ENCODE measurements at regions not wholly inside any gene's neighbourhood (a gene's known extent, or its start where the extent isn't known, plus 50 kb on each side); places are given as distances from the start of the nearest gene placed in this dataset.
"Not testable (repeated sequence)": the region's sequence is repeated elsewhere in the genome, so short reads cannot be mapped to it uniquely, and the experiment has no call there.

DNA sequence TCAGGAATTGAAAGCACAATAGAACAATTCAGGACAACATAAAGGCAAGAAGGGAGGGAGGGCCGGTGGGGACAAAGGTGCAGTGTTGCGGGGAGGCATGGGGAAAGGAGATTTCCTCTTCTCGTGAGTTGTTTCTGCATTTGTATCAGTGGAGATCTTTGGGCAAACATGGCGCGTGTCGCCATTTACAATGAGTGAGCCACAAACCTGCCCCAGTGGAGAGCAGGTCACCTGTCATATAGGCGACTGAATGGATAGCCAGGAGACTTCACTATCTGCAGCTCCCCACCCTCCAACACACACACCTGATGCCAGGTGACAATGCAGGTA lies 87.7 kb upstream of the SLC45A1 start:
- DNase-seq (ENCODE audit: low read depth in 2 of 3, low spot score in 2 of 3): no peak

DNA sequence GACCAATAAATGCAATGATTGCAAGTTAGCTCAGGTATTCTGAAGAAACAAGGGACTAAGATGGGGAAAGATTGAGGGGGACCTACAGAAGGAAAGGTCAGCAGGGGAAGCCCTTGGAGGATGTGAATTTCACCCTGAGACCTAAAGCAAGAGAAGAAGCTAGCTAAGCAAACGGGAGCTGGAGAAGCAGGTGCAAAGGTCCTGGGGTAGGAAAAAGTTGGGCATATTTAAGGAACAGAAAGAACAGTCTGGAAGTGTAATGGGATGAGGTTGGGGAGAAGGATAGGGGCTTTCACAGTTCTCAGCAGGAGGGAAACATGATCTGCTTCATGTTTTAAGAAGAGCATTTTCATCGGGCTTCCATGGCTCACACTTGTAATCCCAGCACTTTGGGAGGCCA lies 89.7 kb upstream of the SLC45A1 start:
- no peak for DNase-seq (ENCODE audit: low read depth in 2 of 3, low spot score in 2 of 3)

DNA sequence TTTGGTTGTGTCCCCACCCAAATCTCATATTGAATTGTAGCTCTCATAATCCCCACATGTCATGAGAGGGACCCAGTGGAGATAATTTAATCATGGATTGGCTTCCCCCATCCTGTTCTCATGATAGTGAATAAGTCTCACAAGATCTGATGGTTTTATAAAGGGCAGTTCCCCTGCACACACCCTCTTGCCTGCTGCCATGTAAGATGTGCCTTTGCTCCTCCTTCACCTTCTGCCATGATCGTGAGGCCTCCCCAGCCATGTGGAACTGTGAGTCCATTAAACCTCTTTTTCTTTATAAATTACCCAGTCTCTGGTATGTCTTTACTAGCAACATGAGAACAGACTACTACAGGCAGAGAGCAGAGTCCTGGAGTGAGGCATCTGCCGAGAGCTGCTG lies 90.2 kb upstream of the SLC45A1 start:
- not testable (repeated sequence) for DNase-seq (ENCODE audit: low read depth in 2 of 3, low spot score in 2 of 3)

DNA sequence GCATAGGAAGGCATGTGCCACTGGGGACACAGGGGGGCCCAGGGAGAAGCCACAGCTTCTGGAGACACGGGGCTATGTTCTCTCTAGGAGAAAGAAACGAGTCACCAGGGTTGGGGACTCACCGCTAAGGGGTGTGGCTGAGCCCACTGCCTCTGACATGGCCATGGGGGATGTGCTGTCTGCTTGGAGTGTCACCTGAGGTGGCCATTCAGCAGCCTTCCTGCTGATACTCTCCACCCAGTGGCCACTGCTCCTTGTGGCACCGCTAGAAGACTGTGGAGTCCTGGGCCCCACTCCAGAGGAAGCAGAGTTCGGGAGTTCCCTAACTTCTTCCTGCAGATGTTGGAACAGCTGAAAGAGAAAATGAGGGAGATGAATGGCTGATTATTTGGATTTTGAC lies 91.2 kb upstream of the SLC45A1 start:
- peak in 1 of 3 donors; percentile 18 for DNase-seq (ENCODE audit: low read depth in 2 of 3, low spot score in 2 of 3)

DNA sequence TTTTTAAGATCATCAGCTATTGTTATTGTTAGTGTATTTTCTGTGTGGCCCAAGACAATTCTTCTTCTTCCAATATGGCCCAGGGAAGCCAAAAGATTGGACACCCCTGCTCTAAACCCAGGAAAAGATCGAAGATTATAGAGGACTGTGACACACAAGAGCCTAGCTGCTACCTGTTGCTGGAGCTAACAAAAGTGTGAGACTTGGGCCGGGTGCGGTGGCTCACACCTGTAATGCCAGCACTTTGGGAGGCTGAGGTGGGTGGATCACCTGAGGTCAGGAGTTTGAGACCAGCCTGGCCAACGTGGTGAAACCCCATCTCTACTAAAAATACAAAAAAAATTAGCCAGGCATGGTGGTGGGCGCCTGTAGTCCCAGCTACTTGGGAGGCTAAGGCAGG lies 91.9 kb upstream of the SLC45A1 start:
- not testable (repeated sequence) for DNase-seq (ENCODE audit: low read depth in 2 of 3, low spot score in 2 of 3)

DNA sequence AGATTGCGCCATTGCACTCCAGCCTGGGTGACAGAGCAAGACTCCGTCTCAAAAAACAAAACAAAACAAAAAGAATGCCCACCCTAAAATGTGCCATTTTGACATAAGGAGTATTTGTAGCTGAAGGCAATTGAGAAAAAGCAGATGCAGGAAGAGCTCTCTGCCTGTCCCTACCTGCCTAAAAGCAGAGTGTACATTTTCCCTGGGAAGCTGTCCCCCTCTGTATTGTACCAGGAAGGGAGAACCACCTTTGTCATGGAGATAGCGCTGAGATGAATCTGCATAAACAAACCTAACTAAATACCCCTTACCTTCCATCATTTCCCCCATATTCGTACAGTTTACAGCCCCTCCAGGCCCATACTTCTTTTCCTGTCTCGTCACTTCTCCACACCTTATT lies 94.4 kb upstream of the SLC45A1 start:
- DNase-seq (ENCODE audit: low read depth in 2 of 3, low spot score in 2 of 3): no peak

DNA sequence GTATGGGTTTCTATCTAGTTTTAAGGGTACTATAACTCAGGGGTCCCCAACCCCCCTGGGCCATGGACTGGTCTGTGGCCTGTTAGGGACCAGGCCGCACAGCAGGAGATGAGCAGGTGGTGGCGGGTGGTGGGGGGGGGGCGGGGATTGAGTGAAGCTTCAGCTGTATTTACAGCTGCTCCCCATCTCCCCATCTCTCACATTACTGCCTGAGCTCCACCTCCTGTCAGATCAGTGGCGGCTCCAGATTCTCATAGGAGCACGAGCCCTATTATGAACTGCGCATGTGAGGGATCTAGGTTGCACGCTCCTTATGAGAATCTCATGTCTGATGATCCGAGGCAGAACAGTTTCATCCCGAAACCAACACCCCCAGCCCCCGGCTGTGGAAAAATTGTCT lies 95.1 kb upstream of the SLC45A1 start:
- no peak for DNase-seq (ENCODE audit: low read depth in 2 of 3, low spot score in 2 of 3)

DNA sequence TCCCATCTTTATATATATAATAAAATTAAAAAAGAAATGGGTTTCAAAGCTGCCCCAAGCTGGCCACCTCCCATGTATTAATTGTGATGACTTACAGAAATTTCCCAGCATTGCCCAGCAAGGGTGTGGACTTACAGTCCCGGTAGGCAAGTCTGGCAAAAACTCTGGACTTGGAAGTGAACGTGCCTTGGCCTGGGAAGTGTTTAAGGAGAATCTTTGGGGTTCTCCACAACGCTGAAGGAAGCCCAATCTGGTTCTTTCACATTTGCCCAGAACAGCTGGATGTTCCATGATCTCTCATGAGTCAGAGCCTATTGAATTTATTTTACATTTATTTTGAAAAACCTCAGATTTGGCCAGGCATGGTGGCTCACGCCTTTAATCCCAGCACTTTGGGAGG lies 98.4 kb upstream of the SLC45A1 start:
- no peak for DNase-seq (ENCODE audit: low read depth in 2 of 3, low spot score in 2 of 3)

DNA sequence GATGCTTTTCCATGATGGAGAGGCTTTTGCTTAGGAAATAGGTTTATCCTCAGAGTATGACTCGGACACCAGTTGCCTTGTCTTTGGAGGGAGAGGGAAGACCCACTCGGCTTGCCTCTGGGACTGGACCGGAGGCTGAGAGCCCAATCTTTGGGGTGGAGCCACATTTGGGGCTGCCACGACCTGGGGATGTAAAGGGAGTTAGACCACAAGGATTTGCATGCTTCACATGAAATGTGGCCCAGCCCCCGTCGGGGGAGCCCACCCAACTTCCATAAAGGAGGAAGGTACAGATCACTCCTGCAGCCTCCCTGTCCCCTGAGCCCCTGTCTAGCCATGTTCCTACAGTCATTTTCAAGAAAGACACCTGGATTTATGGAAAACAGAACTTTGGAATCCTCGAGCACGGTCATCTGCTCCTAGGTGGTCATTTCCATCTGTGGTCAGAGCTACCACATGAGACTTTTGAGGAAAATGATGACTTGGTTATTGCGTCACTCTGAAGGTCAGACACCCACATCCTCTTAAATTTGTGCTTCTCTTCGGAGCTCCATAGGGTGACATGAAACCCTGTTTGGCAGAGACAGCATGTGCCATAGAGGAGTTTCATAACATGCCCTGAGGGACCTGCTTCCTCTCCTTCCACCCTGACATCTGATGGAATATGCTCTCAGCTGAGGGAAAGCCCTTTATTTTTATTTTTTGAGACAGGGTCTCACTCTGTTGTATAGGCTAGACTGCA lies 99.4 kb upstream of the SLC45A1 start:
- no peak for DNase-seq (ENCODE audit: low read depth in 2 of 3, low spot score in 2 of 3)

DNA sequence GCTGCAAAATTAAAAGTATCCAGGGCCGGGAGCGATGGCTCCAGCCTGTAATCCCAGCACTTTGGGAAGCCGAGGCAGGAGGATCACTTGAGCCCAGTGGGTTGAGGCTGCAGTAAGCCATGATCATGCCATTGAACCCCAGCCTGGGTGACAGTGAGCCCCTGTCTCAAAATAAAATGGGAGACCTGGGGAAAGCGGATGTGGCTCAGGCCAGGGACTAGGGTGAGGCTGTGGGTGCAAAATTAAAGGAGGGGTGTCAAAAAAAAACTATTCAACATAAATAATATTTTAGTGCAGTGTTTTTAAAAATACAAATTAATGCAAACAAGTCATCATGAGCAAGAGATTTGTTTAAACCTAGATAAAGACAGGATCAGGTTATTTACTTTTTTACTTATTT lies 100.1 kb upstream of the SLC45A1 start:
- no peak for DNase-seq (ENCODE audit: low read depth in 2 of 3, low spot score in 2 of 3)

DNA sequence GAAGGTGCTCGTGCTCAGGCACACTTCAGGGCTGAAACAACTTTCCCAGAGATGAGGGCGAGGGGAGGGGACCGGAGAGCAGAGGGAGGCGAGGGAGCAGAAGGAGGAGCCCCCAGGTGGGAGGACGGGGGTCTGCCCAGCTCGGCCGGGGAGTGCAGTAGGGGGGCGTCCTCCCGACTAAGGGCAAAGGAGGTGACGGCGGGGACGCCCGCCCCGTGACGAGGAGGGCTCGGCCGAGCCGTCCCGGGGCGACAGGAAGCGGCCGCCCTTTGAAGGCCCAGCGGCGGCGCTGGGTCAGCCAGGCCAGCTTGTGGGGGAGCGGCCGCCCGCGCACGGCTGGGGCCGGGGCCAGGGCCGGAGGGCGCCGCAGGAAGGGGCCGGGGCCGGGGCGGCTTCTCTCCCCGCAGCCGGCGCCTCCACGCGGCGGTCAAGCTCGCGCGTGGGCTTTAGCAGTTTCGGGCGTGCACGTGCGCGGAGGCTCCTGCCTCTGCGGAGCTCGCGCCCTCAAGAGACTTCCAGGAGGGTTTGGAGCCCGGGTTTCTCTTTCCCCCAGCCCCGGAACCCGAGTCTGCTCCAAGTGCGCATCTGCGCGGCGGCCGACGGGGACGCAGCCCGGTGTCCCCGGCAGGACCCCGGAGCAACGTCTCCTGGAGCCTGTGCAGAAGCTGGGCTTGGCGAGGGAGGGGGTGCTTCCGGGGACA lies 100.8 kb upstream of the SLC45A1 start:
- peak in 1 of 3 donors; percentile 20 for DNase-seq (ENCODE audit: low read depth in 2 of 3, low spot score in 2 of 3)

DNA sequence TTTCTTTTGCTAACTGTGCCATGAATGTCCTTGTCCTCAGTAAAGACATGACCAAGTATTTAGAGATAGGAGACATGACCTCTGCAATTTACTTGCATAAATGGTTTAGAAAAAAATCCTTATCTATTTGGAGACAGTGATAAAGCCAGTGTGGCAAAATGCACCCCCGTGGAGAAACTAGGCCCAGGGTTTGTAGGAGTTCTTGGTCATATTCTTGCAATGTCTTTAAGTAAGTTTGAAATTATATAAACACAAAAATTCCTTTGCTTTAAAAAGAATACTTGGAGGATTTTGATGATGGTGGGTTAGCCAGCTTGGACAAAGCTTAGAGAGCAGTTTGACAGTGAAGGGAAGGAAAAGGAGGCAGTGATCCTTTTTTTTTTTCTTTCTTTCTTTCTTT lies 101.9 kb upstream of the SLC45A1 start:
- DNase-seq (ENCODE audit: low read depth in 2 of 3, low spot score in 2 of 3): no peak

DNA sequence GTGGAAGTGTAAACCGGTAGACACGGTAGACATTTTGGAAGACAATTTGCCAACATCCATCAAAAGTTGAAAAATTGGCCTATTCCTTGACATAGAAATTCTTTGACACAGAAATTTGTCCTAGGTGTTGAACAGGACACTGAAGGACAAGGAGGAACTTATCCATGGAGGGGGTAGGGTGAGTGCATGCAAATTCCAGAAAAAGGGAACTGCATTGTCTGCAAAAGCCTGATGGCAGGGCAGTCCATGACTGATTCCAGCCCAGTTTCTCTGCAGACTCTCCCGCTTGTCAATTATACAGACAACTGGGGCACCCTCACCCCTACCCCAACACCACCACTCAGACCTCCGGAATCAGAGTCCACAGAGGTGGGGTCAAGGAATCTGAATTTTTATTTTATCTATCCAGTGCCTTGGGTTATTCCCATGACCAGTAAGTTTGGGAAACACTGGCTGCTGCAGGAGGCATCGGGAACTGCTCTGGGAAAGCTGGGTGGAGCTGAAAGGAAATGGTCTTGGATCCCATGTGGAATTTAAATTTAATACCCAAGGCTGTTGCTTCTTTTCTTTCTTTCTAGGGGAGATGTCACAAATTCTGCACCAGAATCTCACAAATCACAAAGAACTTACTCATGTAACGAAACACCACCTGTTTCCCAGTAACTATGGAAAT lies 103.3 kb upstream of the SLC45A1 start:
- no peak for DNase-seq (ENCODE audit: low read depth in 2 of 3, low spot score in 2 of 3)

DNA sequence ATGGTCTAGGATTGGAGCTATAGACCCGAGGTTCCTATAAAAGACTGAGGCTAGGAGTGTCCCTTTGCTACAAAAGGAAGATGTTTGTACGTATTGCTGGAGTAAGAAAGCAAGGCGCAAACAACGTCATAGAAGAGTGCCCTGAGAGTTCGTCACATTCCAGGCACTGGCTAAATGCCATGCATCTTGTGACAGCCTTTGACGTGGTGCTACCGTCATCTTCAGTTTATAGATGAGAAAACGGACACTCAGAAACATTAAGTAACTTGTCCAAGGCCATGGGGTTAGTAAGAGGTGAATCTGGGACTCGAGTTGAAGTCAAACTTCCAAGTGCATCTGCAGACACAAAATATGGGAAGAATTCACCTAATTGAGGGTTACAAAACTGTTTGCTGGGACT lies 104.2 kb upstream of the SLC45A1 start:
- no peak for DNase-seq (ENCODE audit: low read depth in 2 of 3, low spot score in 2 of 3)

DNA sequence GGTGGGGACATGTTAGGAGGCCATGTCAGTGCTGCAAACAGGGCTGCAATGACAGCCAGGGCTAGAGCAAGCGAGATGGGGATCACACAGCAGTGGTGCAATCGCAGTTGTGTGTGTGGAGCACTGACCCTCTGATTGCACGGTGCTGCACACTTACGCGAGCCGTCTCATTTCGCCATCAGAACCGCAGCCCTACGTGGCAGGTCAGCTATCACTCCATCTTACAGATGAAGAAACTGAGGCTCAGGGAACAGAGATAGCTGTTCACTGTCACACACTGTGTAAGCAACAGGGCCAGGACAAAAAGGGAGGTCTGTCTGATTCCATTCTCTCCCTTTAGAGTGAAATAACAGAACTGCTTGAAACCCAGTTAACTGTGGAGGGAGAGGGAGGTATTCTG lies 104.8 kb upstream of the SLC45A1 start:
- DNase-seq (ENCODE audit: low read depth in 2 of 3, low spot score in 2 of 3): no peak

DNA sequence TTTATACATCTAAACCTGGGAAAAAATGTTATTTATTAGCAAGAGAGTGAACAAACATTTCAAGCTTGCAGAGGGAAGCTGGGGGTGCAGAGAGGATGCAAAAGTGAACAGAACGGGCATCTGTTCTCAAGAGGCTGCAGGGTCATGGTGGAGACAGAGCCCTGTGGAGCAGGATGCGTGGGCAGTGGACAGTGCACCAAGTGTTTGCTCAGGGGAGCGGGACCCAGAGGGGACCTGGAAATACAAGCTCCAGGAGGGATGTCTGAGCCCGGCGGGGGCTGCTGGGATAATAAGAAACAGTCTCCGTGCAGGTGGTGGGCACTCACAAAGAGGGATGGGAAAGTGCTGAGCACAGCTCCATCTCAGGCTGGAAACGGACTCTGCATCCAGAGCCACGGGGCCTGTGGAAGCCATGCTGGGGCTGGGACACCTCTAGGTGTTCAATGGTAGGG lies 105.3 kb upstream of the SLC45A1 start:
- no peak for DNase-seq (ENCODE audit: low read depth in 2 of 3, low spot score in 2 of 3)

DNA sequence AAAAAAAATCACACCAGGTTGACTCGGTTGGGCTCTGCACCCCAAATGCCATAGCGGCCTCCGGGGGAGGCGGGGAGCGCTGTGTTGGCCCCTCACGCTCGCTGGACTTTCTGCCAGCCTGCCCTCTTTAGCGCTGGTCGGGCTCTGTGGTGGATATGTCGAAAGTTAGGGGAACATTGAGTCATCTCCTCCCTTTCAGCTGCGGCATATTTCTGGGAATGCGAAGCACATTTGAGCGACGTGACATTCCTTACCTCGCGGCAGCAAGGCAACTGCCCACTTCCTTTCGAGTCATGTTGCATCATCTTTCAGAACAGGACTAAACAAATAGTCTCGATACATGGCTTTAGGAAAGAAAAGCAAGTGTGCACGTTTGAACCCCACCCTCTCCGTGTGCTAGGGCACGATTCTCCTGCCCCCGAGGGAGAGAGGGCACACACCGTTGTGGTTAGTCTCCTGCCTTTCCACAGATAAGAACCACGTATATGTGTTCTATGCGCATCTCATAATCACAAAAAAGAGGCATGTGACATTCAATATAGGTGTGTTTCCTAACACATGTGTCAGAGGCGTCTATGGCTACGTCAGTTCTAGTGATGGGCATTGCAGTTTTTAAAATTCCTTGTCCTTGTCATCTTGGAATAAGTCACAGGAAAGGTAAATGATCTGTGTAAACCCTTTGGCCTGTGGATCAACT lies 105.9 kb upstream of the SLC45A1 start:
- no peak for DNase-seq (ENCODE audit: low read depth in 2 of 3, low spot score in 2 of 3)

DNA sequence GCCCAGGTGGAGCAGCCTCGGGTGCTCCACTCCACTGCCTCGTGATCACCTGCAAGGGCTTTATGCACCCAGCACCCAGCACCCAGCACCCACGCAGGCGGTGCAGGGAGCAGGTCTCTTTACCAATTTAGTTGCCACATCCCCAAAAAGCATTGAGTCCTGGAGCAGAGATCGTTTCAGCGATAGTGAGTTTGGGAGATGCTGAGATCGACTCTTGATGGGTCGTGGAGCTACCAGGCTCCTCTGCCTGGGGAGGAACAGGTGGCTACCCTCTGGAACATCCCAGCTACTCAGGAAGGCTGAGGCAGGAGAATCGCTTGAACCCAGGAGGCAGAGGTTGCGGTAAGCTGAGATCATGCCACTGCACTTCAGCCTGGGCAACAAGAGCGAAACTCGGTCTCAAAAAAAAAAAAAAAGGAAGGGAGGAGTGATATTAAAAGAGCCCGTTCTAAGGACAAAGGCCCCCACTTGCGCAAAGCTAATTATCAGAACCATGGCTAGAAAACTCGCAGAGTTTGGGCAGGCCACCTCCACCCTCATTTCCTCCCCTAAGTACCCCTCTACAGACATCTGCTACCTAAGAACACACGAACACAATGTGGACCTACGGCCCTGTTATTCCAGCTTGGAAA lies 106.5 kb upstream of the SLC45A1 start:
- DNase-seq (ENCODE audit: low read depth in 2 of 3, low spot score in 2 of 3): no peak

DNA sequence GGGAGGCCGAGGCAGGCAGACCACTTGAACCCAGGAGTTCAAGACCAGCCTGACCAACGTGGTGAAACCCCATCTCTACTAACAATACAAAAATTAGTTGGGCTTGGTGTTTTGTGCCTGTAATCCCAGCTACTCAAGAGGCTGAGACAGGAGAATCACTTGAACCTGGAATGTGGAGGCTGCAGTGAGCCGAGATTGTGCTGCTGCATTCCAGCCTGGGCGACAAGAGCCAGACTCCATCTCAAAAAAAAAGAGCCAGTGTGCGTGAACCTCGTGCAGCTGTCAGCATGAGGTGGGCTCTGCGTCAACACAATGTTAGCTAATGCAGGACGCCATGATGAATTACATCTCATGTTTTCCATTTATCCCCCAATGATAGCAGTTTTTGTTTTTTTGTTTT lies 110.7 kb upstream of the SLC45A1 start:
- no peak for DNase-seq (ENCODE audit: low read depth in 2 of 3, low spot score in 2 of 3)

DNA sequence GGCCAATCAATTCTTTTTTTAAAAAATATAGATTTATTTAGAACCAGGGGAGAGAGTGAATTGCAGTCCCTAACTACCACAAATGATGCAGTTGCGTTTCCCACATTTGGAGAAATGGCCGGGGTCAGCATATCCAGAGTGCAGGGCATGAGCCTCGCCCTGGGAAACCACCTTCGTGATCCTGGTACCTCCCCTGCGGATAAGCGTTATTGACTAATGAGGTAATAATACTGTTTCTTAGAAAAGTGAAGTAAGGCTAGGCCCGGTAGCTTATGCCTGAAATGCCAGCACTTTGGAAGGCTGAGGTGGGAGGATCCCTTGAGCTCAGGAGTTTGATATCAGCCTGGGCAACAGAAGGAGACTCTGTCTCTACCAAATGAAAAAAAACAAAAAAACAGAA lies 111.5 kb upstream of the SLC45A1 start:
- no peak for DNase-seq (ENCODE audit: low read depth in 2 of 3, low spot score in 2 of 3)

DNA sequence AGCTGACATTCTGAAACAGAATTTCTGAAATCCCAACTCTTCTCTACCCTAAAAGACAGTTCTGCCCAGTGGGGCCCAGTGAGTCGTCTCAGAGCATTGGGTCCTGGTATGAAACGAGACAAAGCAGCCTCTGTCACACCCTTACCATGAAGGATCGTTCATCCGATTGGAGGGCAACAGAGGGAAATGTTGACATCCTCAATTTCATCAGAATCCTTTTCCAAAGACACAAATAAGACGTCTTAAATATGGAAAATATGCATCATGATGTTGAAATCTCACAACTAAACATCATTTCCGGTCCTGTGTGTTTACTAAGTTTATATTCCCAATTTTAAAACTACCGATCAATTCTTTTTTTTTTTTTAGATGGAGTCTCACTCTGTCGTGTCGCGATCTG lies 112.1 kb upstream of the SLC45A1 start:
- DNase-seq (ENCODE audit: low read depth in 2 of 3, low spot score in 2 of 3): no peak

Data from hematopoietic multipotent progenitor cell (in vitro differentiated cells).